ACC112 (cell line): ENCODE measurements at regions not wholly inside any gene's neighbourhood (a gene's known extent, or its start where the extent isn't known, plus 50 kb on each side); places are given as distances from the start of the nearest gene placed in this dataset.
A peak's percentile ranks its signal among the peaks of the same experiment; 100 is the strongest.

Source experiments
- H2AFZ ChIP-seq: fragments of 200-600 bp; sonication (generic); one replicate; pipeline ENCODE4 v1.6.0; 2017; ENCODE audit warnings: antibody characterized with exemption, low read length; ENCODE audit not compliant: unreplicated experiment
- H3K27ac ChIP-seq: fragments of 200-600 bp; sonication (generic); 2 replicates; pipeline ENCODE4 v1.5.1; 2014; ENCODE audit warnings: low read depth, mild to moderate bottlenecking, antibody characterized with exemption, low read length, moderate library complexity
- H3K27me3 ChIP-seq: fragments of 200-600 bp; sonication (generic); 2 replicates; pipeline ENCODE4 v1.6.1; 2014; ENCODE audit warnings: mild to moderate bottlenecking, antibody characterized with exemption, low read length, moderate library complexity, mixed read lengths; ENCODE audit not compliant: insufficient read depth
- H3K36me3 ChIP-seq: fragments of 200-600 bp; sonication (generic); 2 replicates; pipeline ENCODE4 v1.6.1; 2016; ENCODE audit warnings: mild to moderate bottlenecking, antibody characterized with exemption, low read length, moderate library complexity, mixed read lengths; ENCODE audit not compliant: insufficient read depth
- H3K4me1 ChIP-seq: fragments of 200-600 bp; sonication (generic); one replicate; pipeline ENCODE4 v1.6.1; 2016; ENCODE audit warnings: low read length, mixed read lengths; ENCODE audit not compliant: insufficient read depth, unreplicated experiment, control insufficient read depth
- H3K4me3 ChIP-seq: fragments of 200-600 bp; sonication (generic); 2 replicates; pipeline ENCODE4 v1.5.1; 2014; ENCODE audit warnings: mild to moderate bottlenecking, low read depth, low read length
- H3K79me2 ChIP-seq: fragments of 200-600 bp; sonication (generic); one replicate; pipeline ENCODE4 v1.6.0; 2016; ENCODE audit warnings: low read length; ENCODE audit not compliant: control insufficient read depth, unreplicated experiment, insufficient read depth

- H3K27ac ChIP-seq = peak overlapping the region; percentile 99
- peak overlapping the region; percentile 74 for H2AFZ ChIP-seq
These were observed 688.6 kb upstream of the CITED2 start for GRCh38 chr6:140063021-140063399.

DNA sequence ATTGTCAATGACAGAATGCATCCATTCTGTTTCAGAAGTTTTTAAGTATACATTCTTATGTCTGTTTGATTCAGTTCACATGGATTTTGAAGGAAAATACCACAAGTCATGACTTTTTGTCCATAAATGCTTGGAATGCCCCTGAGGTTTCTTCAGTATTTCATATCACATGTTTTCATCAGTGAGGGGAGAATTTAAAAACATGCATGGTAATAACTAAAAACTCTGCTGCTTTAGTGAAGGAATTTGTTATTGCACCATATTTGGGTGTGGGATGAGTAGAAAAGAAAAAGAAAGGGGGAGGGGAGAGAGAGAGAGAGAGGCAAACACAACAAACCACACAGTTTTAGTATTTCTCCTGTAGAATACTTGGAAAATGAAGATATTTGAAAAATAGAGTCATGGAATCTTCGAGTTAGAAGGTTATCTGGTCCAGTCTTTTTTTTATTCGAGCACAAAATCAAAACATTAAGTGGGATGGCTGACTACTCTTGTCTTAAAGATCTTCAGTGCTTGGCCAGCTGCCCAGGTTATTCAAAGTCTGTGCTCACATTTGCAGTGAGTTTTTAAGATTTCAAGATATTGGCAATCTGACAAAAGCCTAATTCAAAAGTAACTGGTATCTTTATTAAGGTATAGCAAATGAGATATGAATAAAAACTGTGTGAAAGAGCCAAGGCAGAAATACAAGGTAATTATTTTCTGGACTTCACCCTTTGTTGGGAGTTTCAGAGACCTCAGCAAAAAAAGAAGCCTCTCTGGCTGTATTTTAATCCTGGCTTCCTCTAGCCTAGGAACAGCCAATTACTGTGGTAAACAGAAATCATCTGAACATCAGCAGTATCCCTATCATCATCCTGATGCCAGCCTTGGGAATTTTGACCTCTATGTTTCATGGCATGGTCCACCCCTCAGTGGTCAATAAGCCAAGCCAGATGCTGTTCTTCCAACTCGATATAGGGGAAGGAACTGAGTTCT, 687.9 kb upstream of the CITED2 start:
- peak overlapping the region; percentile 74 for H2AFZ ChIP-seq
- peaks cover 51% of the 10 kb centered on the region for H3K4me1 ChIP-seq
- 0 out of 2 replicates have a peak, but pooled peaks cover 3% of the 10 kb centered on the region for H3K36me3 ChIP-seq
- H3K79me2 ChIP-seq = no peaks in the 10 kb centered on the region
- no peaks in the 10 kb centered on the region for H3K27me3 ChIP-seq
- H3K4me3 ChIP-seq = peak overlapping the region; percentile 46
- H3K27ac ChIP-seq = peak overlapping the region; percentile 99

More at GRCh38 chr6:140063021-140063399, 688.6 kb upstream of the CITED2 start:
- Histone ChIP-seq H3K79me2 (no peaks in the 10 kb centered on the region), H3K36me3 (0 out of 2 replicates have a peak, but pooled peaks cover 3% of the 10 kb centered on the region), H3K4me3 (peak overlapping the region; percentile 46; the same call in 1 of the 2 replicates), H3K4me1 (peaks cover 51% of the 10 kb centered on the region), H3K27me3 (no peaks in the 10 kb centered on the region)

DNA sequence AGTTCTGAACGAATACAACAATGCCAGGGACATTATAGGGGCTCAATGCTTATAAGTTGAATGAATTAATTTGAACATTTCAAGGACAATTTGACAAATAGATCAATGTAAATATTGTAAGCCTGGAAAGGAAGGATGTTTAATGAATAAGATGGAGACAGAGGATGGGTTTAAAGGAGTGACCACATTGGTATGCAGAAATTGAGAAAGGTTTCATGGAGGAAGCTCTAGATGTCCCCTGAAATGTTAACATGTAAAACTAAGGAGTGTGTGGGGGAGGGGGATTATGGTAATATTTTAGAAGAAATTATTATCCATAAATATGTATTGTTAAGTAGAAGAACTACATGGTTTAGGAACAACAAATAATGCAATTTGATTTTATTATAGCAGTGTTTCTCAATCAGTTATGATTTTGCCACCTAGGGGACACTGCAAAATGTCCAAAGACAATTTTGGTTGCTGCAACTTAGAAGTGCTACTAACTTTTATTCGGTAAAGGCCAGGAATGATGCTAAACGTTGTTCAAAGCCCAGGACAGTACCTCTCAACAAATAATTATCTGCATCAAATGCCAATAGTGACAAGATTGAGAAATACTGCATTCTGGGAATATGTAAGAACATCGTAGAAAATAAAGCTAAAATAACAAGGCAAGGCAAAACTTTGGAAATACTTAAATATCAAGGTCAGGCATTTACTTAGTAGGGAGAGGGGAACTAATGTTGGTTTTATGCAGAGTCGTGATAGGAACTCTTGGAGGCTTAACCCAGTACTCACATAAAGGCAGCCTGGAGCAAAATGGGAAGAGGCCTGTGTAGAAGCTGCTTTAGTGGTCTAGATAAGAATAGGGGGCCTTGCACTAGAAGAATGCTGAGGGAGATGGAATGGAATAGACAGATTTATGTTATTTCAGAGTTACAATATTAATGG, 686.9 kb upstream of the CITED2 start:
- Histone ChIP-seq H3K79me2 (no peaks in the 10 kb centered on the region), H3K36me3 (0 out of 2 replicates have a peak, but pooled peaks cover 3% of the 10 kb centered on the region), H3K4me1 (peaks cover 51% of the 10 kb centered on the region), H3K27ac (peak overlapping the region; percentile 99), H2AFZ (peak overlapping the region; percentile 42), H3K27me3 (no peaks in the 10 kb centered on the region), H3K4me3 (no peak overlapping the region)

DNA sequence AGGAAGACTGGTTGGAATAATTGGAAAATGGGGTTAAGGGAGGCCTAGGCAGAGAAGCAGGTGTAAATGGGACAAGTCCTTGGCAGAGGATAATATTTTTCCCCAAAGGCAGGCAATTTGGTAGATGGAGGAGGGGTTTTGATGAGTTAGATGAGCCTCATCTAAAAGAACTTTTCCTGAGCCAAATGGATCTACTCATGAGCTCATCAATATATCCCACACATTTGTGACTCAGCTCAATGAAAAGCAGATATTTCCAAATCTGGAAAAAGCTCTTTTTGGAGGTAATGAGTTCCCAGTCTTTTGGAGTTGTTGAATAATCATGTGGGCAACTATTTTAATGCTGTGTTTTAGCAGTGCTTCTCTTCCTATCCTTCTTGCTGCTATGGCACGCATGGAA, 685.5 kb upstream of the CITED2 start:
- 0 out of 2 replicates have a peak, but pooled peaks cover 3% of the 10 kb centered on the region for H3K36me3 ChIP-seq
- H2AFZ ChIP-seq = no peak overlapping the region
- no peaks in the 10 kb centered on the region for H3K79me2 ChIP-seq
- H3K4me1 ChIP-seq = peaks cover 49% of the 10 kb centered on the region
- no peak overlapping the region for H3K4me3 ChIP-seq
- peak overlapping the region; percentile 99 for H3K27ac ChIP-seq
- H3K27me3 ChIP-seq = no peaks in the 10 kb centered on the region

GRCh38 chr6:140058863-140059262, 684.4 kb upstream of the CITED2 start:
- H3K4me1 ChIP-seq = peaks cover 51% of the 10 kb centered on the region
- H3K27ac ChIP-seq = no peak overlapping the region; the same call in 1 of the 2 replicates
- H3K27me3 ChIP-seq = no peaks in the 10 kb centered on the region
- H2AFZ ChIP-seq = no peak overlapping the region
- no peaks in the 10 kb centered on the region for H3K79me2 ChIP-seq
- H3K36me3 ChIP-seq = 0 out of 2 replicates have a peak, but pooled peaks cover 3% of the 10 kb centered on the region
- H3K4me3 ChIP-seq = no peak overlapping the region

GRCh38 chr6:140052736-140053729, 678.6 kb upstream of the CITED2 start:
- Histone ChIP-seq H2AFZ (no peak overlapping the region), H3K36me3 (no peaks in the 10 kb centered on the region), H3K4me1 (peaks cover 58% of the 10 kb centered on the region), H3K27me3 (no peaks in the 10 kb centered on the region), H3K4me3 (no peak overlapping the region), H3K27ac (peak overlapping the region; percentile 99), H3K79me2 (no peaks in the 10 kb centered on the region)

DNA sequence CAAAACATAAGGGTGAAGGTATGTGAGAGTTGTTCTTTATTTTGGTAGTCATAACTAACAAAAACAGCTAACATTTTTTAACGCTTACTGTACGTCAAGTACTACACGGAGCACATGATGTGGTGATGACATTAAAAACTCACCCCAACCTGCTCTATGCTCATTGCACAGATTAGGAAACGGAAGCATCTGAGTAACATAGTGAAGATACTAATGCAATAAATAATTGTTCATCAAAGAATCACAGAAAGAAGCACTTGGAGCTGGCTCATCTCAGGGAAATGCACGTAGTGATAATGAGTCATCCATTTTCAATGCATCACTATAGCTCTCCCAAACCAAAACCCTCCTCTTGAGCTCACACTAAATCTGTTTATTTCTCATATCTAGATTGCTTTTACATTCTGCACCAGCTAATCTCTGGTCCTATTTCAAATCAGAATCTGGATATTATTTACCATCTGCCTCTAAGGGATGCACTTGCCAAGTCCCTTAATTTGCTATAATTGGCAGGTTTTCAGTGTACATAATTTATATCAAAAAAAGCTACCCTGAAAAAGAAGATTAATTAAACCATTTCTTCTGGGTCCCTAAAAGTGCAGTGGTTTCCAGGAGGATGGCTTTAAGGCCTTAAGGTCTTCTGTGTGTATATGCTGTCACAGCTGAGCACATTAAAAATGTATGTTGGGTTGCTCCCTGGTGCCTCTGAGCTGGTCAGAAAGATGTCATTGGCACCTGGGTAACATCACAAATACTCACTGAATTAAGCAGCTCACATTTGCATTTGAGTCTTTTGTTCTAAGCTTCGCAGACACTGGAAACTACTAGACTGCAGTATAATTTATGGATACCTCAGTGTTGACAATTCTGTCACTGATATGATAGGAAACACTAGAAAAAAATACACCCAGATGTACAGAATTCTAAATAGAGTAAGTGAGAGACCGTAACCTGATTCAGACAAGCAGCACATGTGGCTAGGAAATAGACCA, 677.4 kb upstream of the CITED2 start:
- Histone ChIP-seq H3K36me3 (no peaks in the 10 kb centered on the region), H3K27me3 (no peaks in the 10 kb centered on the region), H3K4me1 (peaks cover 62% of the 10 kb centered on the region), H3K4me3 (peak overlapping the region; percentile 22; the same call in 1 of the 2 replicates), H3K27ac (peak overlapping the region; percentile 99), H2AFZ (peak overlapping the region; percentile 16), H3K79me2 (no peaks in the 10 kb centered on the region)

DNA sequence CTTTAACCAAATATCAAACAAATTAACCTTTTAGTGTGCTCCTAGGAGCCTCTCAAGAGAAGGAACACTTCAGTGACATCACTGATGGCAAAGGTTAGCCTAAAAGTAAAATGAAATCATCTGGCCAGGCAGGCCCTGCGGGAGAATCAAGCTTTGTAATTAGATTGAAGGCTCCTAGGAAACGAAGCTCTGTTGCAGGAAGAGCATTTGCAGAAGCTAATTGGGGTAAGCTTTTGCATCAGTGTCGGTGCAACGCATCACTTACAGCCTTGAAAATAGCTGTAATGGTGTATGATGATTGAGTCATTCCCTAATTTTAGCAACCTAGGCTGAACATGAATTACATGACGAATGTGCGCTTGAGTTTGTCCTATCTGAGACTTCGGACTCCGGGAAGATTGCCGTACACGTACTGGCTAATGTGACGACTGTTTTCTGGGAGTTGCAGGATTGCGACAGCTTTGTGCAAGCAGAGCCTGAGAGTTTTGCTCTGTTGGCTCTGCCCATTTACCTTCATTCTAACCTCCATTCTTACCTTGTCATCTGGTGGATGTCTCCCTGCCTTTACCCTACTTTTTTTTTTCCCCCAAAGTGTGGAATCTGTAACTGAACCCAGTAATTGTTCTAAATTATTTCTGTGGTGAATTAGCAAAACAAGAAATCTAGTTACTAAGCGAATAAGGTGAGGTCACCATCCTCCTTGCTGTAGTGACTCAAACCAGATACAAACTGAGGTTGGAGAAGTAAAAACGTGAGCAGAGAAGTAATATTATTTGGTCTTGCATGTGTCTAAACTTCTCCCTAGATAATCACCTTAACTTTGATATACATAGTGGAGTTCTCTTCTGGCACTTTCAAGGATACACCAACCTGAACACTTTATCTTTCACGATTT, 675.9 kb upstream of the CITED2 start:
- H3K27ac ChIP-seq = peak overlapping the region; percentile 99
- H3K79me2 ChIP-seq = no peaks in the 10 kb centered on the region
- H3K4me3 ChIP-seq = no peak overlapping the region
- peak overlapping the region; percentile 16 for H2AFZ ChIP-seq
- no peaks in the 10 kb centered on the region for H3K27me3 ChIP-seq
- H3K4me1 ChIP-seq = peaks cover 66% of the 10 kb centered on the region
- no peaks in the 10 kb centered on the region for H3K36me3 ChIP-seq
